ENCODE measurements at regions not wholly inside any gene's neighbourhood (a gene's known extent, or its start where the extent isn't known, plus 50 kb on each side); places are given as distances from the start of the nearest gene placed in this dataset.
A peak's percentile ranks its signal among the peaks of the same experiment; 100 is the strongest.

DNA sequence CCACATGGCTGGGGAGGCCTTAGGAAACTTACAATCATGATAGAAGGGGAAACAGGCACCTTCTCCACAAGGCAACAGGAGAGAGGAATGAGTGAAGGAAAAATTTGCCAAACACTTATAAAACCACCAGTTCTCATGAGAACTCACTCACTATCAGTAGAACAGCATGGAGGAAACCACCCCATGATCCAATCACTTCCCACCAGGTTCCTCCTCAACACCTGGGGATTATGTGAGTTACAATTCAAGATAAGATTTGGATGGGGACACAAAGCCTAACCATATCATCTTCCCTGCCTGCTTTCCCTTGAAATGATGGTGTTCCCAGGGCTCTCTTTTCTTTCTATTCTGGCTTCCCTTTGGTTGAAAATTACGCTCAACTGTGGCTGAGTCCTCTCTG is 262.7 kb upstream of the HABP2 start (continued):
- TF ChIP-seq, protein P1, sequence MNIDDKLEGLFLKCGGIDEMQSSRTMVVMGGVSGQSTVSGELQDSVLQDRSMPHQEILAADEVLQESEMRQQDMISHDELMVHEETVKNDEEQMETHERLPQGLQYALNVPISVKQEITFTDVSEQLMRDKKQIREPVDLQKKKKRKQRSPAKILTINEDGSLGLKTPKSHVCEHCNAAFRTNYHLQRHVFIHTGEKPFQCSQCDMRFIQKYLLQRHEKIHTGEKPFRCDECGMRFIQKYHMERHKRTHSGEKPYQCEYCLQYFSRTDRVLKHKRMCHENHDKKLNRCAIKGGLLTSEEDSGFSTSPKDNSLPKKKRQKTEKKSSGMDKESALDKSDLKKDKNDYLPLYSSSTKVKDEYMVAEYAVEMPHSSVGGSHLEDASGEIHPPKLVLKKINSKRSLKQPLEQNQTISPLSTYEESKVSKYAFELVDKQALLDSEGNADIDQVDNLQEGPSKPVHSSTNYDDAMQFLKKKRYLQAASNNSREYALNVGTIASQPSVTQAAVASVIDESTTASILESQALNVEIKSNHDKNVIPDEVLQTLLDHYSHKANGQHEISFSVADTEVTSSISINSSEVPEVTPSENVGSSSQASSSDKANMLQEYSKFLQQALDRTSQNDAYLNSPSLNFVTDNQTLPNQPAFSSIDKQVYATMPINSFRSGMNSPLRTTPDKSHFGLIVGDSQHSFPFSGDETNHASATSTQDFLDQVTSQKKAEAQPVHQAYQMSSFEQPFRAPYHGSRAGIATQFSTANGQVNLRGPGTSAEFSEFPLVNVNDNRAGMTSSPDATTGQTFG (tag by site-specific recombination; IDR thresholded peaks at IDR 0.05; ENCODE audit: borderline replicate concordance): no peak

DNA sequence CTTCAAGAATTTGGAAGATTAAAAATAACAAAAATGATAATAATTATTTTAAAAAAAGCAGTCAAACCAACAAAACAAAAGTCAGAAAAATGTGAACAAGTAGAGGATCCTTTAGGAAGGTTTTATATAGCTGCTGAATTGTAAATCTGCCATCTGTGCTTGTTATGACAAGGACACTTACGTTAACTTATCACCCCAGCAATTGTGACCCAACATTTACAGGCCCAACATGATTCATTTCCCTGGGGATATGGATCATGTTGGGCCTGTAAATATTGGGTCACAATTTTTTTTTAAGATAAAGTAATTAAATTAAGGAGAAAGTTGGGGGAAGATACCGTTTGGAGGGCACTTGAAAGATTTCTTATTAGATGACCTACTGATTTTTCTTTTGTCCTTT is 261.4 kb upstream of the HABP2 start:
- ChIA-PET POLR2A (no interaction called here), CTCF (interaction anchor here (0.7 kb wide), 1 partner anchor 1476 kb away, joined by 3 read pairs; no protein-coding TSS in a partner anchor)
- H3K4me1 ChIP-seq (ENCODE audit: control insufficient read depth, insufficient read depth, low read length): no peaks in the 10 kb centered on the region
- no peaks in the 10 kb centered on the region for H3K36me3 ChIP-seq (ENCODE audit: control insufficient read depth in 2 of 2, insufficient read depth in 1 of 2, low read length in 2 of 2)
- H3K9me3 ChIP-seq (ENCODE audit: control insufficient read depth, insufficient read depth, low read depth, low read length): no peaks in the 10 kb centered on the region
- no peak overlapping the region for H3K27ac ChIP-seq (ENCODE audit: extremely low read depth, low read depth, low read length)
- H3K4me3 ChIP-seq (ENCODE audit: low read depth, low read length): no peak overlapping the region
- TF ChIP-seq ZNF354C (tag by site-specific recombination; IDR thresholded peaks at IDR 0.05; ENCODE audit: borderline replicate concordance, low read depth) (no peak), ZNF501 (tag by site-specific recombination; IDR thresholded peaks at IDR 0.05) (no peak), ZNF623 (tag by site-specific recombination; IDR thresholded peaks at IDR 0.05) (no peak), FEZF1 (tag by site-specific recombination; IDR thresholded peaks at IDR 0.05) (0 out of 2 replicates have a peak, but pooled peaks have one; percentile 23), ZNF600 (tag by site-specific recombination; IDR thresholded peaks at IDR 0.05) (no peak), ZNF660 (tag by site-specific recombination; IDR thresholded peaks at IDR 0.05) (no peak), ZNF2 (tag by site-specific recombination; IDR thresholded peaks at IDR 0.05) (no peak), ZNF629 (tag by site-specific recombination; IDR thresholded peaks at IDR 0.05) (no peak), ZNF140 (tag by site-specific recombination; IDR thresholded peaks at IDR 0.05) (no peak), ZNF626 (tag by site-specific recombination; IDR thresholded peaks at IDR 0.05) (no peak), ZNF610 (tag by site-specific recombination; IDR thresholded peaks at IDR 0.05; ENCODE audit: borderline replicate concordance) (no peak), ZNF239 (tag by site-specific recombination; IDR thresholded peaks at IDR 0.05) (no peak)
- TF ChIP-seq, protein P2, sequence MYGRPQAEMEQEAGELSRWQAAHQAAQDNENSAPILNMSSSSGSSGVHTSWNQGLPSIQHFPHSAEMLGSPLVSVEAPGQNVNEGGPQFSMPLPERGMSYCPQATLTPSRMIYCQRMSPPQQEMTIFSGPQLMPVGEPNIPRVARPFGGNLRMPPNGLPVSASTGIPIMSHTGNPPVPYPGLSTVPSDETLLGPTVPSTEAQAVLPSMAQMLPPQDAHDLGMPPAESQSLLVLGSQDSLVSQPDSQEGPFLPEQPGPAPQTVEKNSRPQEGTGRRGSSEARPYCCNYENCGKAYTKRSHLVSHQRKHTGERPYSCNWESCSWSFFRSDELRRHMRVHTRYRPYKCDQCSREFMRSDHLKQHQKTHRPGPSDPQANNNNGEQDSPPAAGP (tag by site-specific recombination; IDR thresholded peaks at IDR 0.05): no peak
- TF ChIP-seq, protein P3, sequence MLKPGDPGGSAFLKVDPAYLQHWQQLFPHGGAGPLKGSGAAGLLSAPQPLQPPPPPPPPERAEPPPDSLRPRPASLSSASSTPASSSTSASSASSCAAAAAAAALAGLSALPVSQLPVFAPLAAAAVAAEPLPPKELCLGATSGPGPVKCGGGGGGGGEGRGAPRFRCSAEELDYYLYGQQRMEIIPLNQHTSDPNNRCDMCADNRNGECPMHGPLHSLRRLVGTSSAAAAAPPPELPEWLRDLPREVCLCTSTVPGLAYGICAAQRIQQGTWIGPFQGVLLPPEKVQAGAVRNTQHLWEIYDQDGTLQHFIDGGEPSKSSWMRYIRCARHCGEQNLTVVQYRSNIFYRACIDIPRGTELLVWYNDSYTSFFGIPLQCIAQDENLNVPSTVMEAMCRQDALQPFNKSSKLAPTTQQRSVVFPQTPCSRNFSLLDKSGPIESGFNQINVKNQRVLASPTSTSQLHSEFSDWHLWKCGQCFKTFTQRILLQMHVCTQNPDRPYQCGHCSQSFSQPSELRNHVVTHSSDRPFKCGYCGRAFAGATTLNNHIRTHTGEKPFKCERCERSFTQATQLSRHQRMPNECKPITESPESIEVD (tag by site-specific recombination; IDR thresholded peaks at IDR 0.05): 0 out of 2 replicates have a peak, but pooled peaks have one; percentile 23
- TF ChIP-seq, protein P4, sequence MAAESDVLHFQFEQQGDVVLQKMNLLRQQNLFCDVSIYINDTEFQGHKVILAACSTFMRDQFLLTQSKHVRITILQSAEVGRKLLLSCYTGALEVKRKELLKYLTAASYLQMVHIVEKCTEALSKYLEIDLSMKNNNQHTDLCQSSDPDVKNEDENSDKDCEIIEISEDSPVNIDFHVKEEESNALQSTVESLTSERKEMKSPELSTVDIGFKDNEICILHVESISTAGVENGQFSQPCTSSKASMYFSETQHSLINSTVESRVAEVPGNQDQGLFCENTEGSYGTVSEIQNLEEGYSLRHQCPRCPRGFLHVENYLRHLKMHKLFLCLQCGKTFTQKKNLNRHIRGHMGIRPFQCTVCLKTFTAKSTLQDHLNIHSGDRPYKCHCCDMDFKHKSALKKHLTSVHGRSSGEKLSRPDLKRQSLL (tag by site-specific recombination; IDR thresholded peaks at IDR 0.05): no peak
- TF ChIP-seq, protein P5, sequence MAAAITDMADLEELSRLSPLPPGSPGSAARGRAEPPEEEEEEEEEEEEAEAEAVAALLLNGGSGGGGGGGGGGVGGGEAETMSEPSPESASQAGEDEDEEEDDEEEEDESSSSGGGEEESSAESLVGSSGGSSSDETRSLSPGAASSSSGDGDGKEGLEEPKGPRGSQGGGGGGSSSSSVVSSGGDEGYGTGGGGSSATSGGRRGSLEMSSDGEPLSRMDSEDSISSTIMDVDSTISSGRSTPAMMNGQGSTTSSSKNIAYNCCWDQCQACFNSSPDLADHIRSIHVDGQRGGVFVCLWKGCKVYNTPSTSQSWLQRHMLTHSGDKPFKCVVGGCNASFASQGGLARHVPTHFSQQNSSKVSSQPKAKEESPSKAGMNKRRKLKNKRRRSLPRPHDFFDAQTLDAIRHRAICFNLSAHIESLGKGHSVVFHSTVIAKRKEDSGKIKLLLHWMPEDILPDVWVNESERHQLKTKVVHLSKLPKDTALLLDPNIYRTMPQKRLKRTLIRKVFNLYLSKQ (tag by site-specific recombination; IDR thresholded peaks at IDR 0.05; ENCODE audit: borderline replicate concordance): no peak
- TF ChIP-seq, protein P6, sequence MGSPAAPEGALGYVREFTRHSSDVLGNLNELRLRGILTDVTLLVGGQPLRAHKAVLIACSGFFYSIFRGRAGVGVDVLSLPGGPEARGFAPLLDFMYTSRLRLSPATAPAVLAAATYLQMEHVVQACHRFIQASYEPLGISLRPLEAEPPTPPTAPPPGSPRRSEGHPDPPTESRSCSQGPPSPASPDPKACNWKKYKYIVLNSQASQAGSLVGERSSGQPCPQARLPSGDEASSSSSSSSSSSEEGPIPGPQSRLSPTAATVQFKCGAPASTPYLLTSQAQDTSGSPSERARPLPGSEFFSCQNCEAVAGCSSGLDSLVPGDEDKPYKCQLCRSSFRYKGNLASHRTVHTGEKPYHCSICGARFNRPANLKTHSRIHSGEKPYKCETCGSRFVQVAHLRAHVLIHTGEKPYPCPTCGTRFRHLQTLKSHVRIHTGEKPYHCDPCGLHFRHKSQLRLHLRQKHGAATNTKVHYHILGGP (tag by site-specific recombination; IDR thresholded peaks at IDR 0.05): no peak
- TF ChIP-seq, protein P7, sequence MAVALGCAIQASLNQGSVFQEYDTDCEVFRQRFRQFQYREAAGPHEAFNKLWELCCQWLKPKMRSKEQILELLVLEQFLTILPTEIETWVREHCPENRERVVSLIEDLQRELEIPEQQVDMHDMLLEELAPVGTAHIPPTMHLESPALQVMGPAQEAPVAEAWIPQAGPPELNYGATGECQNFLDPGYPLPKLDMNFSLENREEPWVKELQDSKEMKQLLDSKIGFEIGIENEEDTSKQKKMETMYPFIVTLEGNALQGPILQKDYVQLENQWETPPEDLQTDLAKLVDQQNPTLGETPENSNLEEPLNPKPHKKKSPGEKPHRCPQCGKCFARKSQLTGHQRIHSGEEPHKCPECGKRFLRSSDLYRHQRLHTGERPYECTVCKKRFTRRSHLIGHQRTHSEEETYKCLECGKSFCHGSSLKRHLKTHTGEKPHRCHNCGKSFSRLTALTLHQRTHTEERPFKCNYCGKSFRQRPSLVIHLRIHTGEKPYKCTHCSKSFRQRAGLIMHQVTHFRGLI (tag by site-specific recombination; IDR thresholded peaks at IDR 0.05): peak; percentile 13; the same call in 1 of the 2 replicates

All from HEK293 (cell line).